DMS 273 (cell line): ENCODE measurements at regions not wholly inside any gene's neighbourhood (a gene's known extent, or its start where the extent isn't known, plus 50 kb on each side); places are given as distances from the start of the nearest gene placed in this dataset.
A peak's percentile ranks its signal among the peaks of the same experiment; 100 is the strongest.
"Not testable (repeated sequence)": the region's sequence is repeated elsewhere in the genome, so short reads cannot be mapped to it uniquely, and the experiment has no call there.

Source experiments
- DNase-seq: peaks from one replicate; lab custom pipeline; 2025; ENCODE audit not compliant: unreplicated experiment; lab: John Stamatoyannopoulos, UW

GRCh38 chr4:159547645-159548308 is 444.9 kb downstream of the RAPGEF2 start:
- peak; percentile 4 for DNase-seq

GRCh38 chr4:159549098-159549518 is 446.2 kb downstream of the RAPGEF2 start:
- DNase-seq, result no peak

- DNase-seq, result no peak
Observed at GRCh38 chr4:159551281-159551680, 448.4 kb downstream of the RAPGEF2 start.

GRCh38 chr4:159552979-159553768 is 450.3 kb downstream of the RAPGEF2 start:
- DNase-seq, result no peak

- DNase-seq, result no peak
Observed at GRCh38 chr4:159555873-159556272, 453.0 kb downstream of the RAPGEF2 start.

DNA sequence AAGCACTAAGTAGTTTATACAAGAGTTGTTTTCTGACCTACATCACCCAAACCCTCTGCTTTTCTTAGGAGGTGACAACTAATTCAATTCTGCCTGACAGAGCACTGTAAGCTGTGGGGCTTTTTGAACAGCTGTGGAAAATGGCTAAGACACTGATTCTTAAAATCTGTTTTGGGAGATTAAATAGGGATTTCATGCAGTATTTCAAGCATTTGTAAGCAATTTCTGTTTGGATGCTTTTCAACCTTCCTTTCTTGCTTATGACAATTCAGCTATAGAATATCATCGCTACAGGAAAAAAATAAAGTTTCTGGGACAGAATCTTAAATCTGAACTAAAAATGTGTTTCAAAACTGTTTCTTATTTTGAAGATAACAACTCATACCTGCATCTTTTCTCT is 459.5 kb downstream of the RAPGEF2 start:
- DNase-seq, result no peak

GRCh38 chr4:159563257-159563656 is 460.4 kb downstream of the RAPGEF2 start:
- DNase-seq, result no peak

DNA sequence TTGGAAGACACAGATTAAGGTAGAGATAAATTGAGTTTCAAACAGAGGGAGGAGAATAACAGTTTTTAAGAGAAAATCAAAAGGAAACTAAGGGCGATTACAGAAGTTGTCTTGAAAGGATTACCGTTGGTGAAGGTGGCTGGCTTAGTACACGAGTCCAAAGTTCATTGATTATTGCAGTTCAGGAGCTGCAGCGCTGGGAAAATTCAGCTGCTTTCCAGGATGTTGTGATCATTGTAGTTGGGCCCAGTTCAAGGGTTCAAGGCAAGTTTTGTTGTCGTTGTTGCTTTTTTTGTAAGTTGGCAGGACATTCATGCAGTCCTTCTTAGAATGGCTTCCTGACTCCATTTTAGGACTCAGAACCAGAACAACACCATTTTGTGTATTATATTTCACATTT is 461.7 kb downstream of the RAPGEF2 start:
- no peak for DNase-seq

DNA sequence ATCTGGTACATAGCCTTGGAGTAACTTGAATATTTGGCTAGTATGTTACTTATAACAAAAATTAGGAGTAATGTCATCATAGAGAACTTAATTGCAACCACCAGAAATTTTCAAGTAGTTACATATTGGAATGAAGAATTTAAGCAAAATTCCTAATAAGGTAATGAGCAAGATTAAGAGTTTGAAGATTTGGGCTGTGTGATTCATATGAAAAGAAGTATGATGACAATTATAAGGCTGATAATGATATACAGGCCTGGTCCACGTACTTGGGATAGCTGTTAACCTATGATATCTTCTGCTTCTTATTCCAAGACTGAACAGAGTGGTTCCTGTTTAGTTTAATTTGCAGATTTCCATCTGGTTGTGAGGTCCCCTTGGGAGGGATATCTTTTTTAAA is 463.9 kb downstream of the RAPGEF2 start:
- DNase-seq, result no peak

DNA sequence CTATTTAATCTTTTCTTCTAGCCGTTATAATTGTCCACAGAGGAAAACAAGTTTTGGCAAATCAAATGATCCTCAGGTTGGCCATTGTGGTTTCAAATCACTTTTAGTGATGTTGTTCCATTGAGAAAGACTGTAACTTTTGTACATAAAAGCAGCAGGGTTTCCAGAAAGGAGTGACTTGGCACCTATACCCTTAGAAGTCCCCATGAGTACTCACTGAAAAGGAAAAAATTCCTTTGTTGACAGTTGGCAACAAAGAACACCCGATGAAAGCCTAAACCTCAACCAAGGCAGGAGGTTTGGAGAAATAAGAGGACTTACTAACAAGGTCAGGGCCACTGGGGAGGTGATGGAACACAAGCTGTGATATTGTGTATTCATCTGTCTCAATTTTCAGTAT is 474.4 kb downstream of the RAPGEF2 start:
- no peak for DNase-seq

DNA sequence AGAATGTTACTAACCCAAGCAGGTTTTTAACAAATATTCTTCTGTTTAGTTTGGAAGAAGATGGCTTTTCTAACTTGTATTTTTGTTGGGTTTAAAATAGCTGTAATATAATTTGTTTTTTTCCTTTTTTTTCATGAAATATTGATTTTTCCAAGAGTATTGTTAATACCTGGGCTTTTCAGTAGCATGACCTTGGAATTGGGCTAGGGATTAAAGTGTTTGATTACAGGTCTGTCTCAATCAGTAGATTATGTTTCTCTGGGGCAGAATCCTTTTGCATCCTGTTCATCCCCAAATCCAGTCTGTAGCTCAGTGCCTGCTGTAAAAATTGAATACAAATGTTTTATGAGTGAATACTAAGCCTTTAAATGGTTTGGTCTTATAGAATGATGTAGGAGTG is 479.8 kb downstream of the RAPGEF2 start:
- no peak for DNase-seq

DNA sequence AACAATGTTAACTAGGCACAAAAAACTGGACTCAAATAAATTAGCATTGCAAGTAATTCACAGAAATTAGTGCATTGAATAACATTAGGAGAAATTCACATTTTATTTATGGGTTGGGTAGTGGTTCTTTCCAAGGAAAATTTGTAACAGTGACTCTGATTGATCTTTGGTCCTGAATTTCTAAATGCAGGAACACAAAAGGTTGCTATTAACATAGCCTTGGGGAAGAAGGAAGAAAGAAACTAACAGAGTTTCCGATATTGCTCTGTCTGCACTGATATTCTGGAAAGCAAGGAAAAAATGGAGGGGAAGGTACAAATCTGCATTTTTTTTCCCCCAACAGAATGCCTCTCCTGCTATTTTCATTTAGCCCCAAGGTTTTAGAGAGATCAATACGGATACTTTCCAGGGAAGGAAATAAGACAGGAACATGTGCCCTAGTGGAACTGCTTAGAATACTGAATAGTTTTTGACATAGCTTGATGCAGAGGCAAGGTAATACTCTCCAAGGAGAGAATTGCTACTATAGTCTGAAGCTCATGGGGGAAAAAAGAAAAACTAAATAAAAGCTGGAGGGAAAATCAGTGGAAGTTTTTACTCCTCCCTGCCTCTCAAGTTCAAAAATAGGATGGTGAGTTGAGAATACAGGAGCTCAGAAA is 490.1 kb downstream of the RAPGEF2 start:
- no peak for DNase-seq

DNA sequence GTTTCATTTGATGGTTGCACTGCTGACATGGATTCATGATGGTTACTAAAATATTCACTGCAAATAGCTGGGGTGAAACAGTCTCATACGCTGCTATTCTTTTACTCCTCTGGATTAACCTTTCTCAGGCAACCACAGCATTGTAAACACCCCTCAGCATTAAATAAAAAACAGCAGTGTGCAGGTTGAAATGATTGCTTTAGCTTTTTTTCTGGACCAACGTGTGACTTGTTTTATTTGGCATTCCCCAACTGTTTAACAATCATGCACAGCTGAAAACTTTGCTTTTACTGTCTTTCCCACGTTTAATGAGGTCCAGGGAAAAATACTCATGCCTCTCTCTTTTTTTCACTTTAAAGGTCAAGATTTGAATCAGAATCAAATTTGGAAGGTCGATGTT is 490.8 kb downstream of the RAPGEF2 start:
- DNase-seq, result no peak

GRCh38 chr4:159594576-159594975 is 491.7 kb downstream of the RAPGEF2 start:
- DNase-seq, result no peak

GRCh38 chr4:159595101-159595500 is 492.2 kb downstream of the RAPGEF2 start:
- DNase-seq, result not testable (repeated sequence)

GRCh38 chr4:159598602-159599001 is 495.7 kb downstream of the RAPGEF2 start:
- peak; percentile 19 for DNase-seq

DNA sequence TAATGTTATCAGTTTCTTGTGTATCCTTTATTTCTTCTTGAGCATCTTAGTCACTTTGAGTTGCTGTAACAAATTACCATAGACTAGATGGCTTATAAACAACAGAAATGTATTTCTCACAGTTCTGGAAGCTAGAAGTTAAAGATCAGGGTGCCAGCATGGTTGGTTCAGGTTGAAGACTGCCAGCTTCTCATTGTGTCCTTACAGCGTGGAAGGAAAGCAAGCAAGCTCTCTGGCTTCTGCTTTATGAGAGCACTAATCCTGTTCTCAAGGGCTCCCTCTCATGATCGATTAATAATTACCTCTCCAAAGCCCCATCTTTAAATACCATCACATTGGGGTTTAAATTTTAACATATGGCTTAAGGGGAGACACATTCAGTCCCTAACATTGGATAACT is 497.2 kb downstream of the RAPGEF2 start:
- DNase-seq, result peak; percentile 26

- no peak for DNase-seq
Observed at GRCh38 chr4:159604781-159605180, 501.9 kb downstream of the RAPGEF2 start.

DNA sequence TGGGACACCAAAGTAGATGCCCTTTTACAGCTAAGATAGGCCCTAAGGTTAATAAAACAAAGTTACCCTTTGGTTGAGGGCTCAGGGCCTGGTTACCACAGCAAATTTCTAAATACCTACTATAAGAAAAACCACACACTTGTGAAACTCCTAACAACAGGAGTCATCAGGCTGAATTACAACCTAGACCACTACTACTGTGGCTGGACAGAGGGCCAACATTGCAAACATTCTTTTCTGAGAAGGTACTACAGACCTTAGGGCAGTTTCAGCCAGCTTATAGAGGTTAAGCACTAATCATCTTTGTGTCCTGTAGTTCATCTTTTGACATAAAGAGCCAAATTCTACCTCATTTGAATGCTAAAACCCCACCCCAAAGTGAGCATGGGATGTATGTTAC is 504.0 kb downstream of the RAPGEF2 start:
- DNase-seq, result peak; percentile 18

DNA sequence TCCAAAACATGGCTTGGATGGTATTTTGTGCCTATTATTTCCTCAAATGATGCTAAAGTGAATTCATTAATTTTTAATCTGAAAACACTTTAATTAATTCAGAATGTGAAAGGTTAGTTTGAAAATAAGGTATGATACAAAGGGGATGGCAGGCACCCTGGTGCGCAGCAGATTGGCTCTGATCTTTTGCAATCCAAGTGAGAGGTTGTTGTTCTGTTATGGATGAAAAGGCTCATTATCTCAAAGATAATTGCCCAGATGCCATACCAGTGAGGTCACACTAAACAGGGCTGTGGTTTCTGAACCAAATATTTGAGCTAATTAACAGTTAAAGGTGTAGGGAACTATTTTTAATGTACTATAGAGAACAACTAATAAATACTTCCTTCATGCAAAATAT is 504.9 kb downstream of the RAPGEF2 start:
- peak; percentile 80 for DNase-seq

DNA sequence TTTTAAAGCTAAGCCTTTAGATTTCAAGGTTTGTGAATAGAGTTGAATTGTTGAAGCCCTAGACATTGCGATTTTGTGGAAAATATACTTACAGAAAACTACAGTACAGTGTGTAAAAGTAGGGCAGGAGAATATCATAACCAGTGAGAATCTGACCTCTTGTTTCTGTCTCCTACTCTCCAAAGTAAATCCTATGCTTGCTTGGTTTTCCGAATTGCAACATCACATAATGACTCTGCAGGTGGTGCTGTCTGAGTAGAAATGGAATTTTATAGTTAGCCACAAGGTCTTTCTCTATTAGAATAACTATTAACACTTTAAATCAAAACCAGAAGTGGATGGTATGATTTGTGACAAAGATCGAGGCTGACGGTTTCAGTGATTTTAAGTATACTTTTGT is 505.6 kb downstream of the RAPGEF2 start:
- peak; percentile 52 for DNase-seq

- no peak for DNase-seq
Observed at GRCh38 chr4:159632031-159632430, 529.2 kb downstream of the RAPGEF2 start.
